IMR-90 (cell line): ENCODE measurements at regions not wholly inside any gene's neighbourhood (a gene's known extent, or its start where the extent isn't known, plus 50 kb on each side); places are given as distances from the start of the nearest gene placed in this dataset.

ENCODE experiments used
- ATAC-seq: fragments of 200-7000 bp; cut with Tn5 transposase; 2 replicates; pipeline ENCODE4 v1.9.1; 2020; ENCODE audit warnings: low read depth, mild to moderate bottlenecking, moderate library complexity
- BruUV-seq: library from RNA; stranded (reverse); fragments of 400-500 nt; replicated peaks from 2 replicates; lab custom pipeline; 2021; lab: Mats Ljungman, UMichigan
- CTCF ChIA-PET: fragments of 300-600 bp; formaldehyde crosslinking; extraction: SDS; loops from one replicate; lab custom pipeline; 2021; ENCODE audit warnings: antibody characterized with exemption; lab: Yijun Ruan, JAX
- POLR2A ChIA-PET: fragments of 300-600 bp; sonication (Branson Sonifier 250); formaldehyde crosslinking; loops from one replicate; lab custom pipeline; 2022; ENCODE audit warnings: antibody characterized with exemption; ENCODE audit not compliant: unreplicated experiment; lab: Charles Lee
- DNase-seq: peaks from one replicate; pipeline ENCODE4 v3.0.0; 2013
- H2AFZ ChIP-seq: replicated peaks from 2 replicates; pipeline ENCODE3; 2013; ENCODE audit warnings: low read length, mild to moderate bottlenecking; ENCODE audit not compliant: poor library complexity
- H2AK5ac ChIP-seq: 2 replicates; pipeline ENCODE4 v1.6.1; 2013; ENCODE audit warnings: low read depth, low read length, inconsistent platforms
- H2AK9ac ChIP-seq: replicated peaks from 2 replicates; pipeline ENCODE3; 2013; ENCODE audit warnings: mild to moderate bottlenecking, low read depth, low read length, moderate library complexity; ENCODE audit not compliant: poor library complexity
- H2BK120ac ChIP-seq: 2 replicates; pipeline ENCODE4 v1.6.1; 2013; ENCODE audit warnings: low read depth, low read length, inconsistent platforms
- H2BK15ac ChIP-seq: 3 replicates; pipeline ENCODE4 v1.6.1; 2013; ENCODE audit warnings: low read depth, low read length, inconsistent platforms
- H2BK20ac ChIP-seq: 2 replicates; pipeline ENCODE4 v1.6.1; 2013; ENCODE audit warnings: low read depth, mild to moderate bottlenecking, inconsistent platforms, low read length, moderate library complexity
- H2BK5ac ChIP-seq: 2 replicates; pipeline ENCODE4 v1.6.1; 2013; ENCODE audit warnings: mild to moderate bottlenecking, low read depth, low read length, inconsistent platforms; ENCODE audit not compliant: poor library complexity, severe bottlenecking
- H3K14ac ChIP-seq: replicated peaks from 2 replicates; pipeline ENCODE4 v1.6.1; 2013; ENCODE audit warnings: low read depth, low read length, inconsistent platforms
- H3K18ac ChIP-seq: 2 replicates; pipeline ENCODE4 v1.6.1; 2013; ENCODE audit warnings: low read depth, low read length, control low read depth
- H3K23ac ChIP-seq: 2 replicates; pipeline ENCODE4 v1.6.1; 2013; ENCODE audit warnings: low read depth, low read length, inconsistent platforms
- H3K27ac ChIP-seq: 2 replicates; pipeline ENCODE4 v1.5.1; 2013; ENCODE audit warnings: mild to moderate bottlenecking, control low read depth, low read length; ENCODE audit not compliant: insufficient read depth
- H3K27me3 ChIP-seq: 2 replicates; pipeline ENCODE4 v1.6.1; 2013; ENCODE audit warnings: low read length; ENCODE audit not compliant: control insufficient read depth, insufficient read depth
- H3K36me3 ChIP-seq: 2 replicates; pipeline ENCODE4 v1.6.1; 2013; ENCODE audit warnings: low read length, mixed read lengths; ENCODE audit not compliant: control insufficient read depth, insufficient read depth
- H3K4ac ChIP-seq: 2 replicates; pipeline ENCODE4 v1.6.1; 2013; ENCODE audit warnings: low read depth, low read length, inconsistent platforms
- H3K4me1 ChIP-seq: 2 replicates; pipeline ENCODE4 v1.6.1; 2013; ENCODE audit warnings: low read length, mixed read lengths; ENCODE audit not compliant: control insufficient read depth, insufficient read depth
- H3K4me2 ChIP-seq: 2 replicates; pipeline ENCODE4 v1.6.1; 2013; ENCODE audit warnings: low read depth, mild to moderate bottlenecking, control low read depth, low read length, moderate library complexity
- H3K4me3 ChIP-seq: 2 replicates; pipeline ENCODE4 v1.5.1; 2013; ENCODE audit warnings: low read depth, mild to moderate bottlenecking, control low read depth, low read length, moderate library complexity; ENCODE audit not compliant: insufficient read depth
- H3K56ac ChIP-seq: 2 replicates; pipeline ENCODE4 v1.6.1; 2013; ENCODE audit warnings: low read length, inconsistent platforms; ENCODE audit not compliant: insufficient read depth; ENCODE audit errors: extremely low read depth
- H3K79me1 ChIP-seq, 2 experiments: 2 replicates each; pipeline ENCODE4 v1.6.1; 2013; ENCODE audit warnings: low read length in 2 of 2, inconsistent platforms in 1 of 2, low read depth in 1 of 2
- H3K9ac ChIP-seq: 2 replicates; pipeline ENCODE4 v1.6.1; 2013; ENCODE audit warnings: low read depth, low read length, control low read depth
- H3K9me1 ChIP-seq: 2 replicates; pipeline ENCODE4 v1.6.1; 2013; ENCODE audit warnings: low read length, inconsistent platforms; ENCODE audit not compliant: insufficient read depth
- H3K9me3 ChIP-seq: 2 replicates; pipeline ENCODE4 v1.6.1; 2013; ENCODE audit warnings: low read length; ENCODE audit not compliant: control insufficient read depth, insufficient read depth
- H4K20me1 ChIP-seq: 2 replicates; pipeline ENCODE4 v1.6.1; 2013; ENCODE audit warnings: low read length, inconsistent platforms; ENCODE audit not compliant: insufficient read depth
- H4K5ac ChIP-seq: 2 replicates; pipeline ENCODE4 v1.6.1; 2013; ENCODE audit warnings: mild to moderate bottlenecking, low read depth, low read length, control low read depth
- H4K8ac ChIP-seq, 2 experiments: 2 replicates each; pipeline ENCODE4 v1.6.1; 2013; ENCODE audit warnings: low read depth in 2 of 2, low read length in 2 of 2, control low read depth in 1 of 2, inconsistent platforms in 1 of 2
- H4K91ac ChIP-seq: 2 replicates; pipeline ENCODE4 v1.6.1; 2013; ENCODE audit warnings: low read depth, low read length, inconsistent platforms; ENCODE audit not compliant: insufficient read depth
- BHLHE40 ChIP-seq: fragments of 150-350 bp; IDR thresholded peaks from 2 replicates; pipeline ENCODE4 v1.6.1; 2016; ENCODE audit warnings: mild to moderate bottlenecking, low read depth, low read length
- MAZ ChIP-seq: IDR thresholded peaks from 2 replicates; pipeline ENCODE4 v1.6.1; 2012; ENCODE audit warnings: low read depth, mild to moderate bottlenecking, low read length, improper control_type of control experiment, moderate library complexity, borderline replicate concordance
- SMC3 ChIP-seq: fragments of 150-350 bp; IDR thresholded peaks from 2 replicates; pipeline ENCODE4 v1.6.1; 2016; ENCODE audit warnings: low read depth, mild to moderate bottlenecking, antibody characterized with exemption, low read length, moderate library complexity
- USF2 ChIP-seq: fragments of 150-350 bp; IDR thresholded peaks from 2 replicates; pipeline ENCODE4 v1.6.1; 2017; ENCODE audit warnings: mild to moderate bottlenecking, antibody characterized with exemption, low read length, low read depth
- WGBS, 2 experiments: methylation state at CpG; one replicate each; pipeline versions ENCODE4 v1.1.5 to v1.1.7; 2013; ENCODE audit warnings: missing lambda C conversion rate in 2 of 2; ENCODE audit not compliant: insufficient read length in 1 of 2; ENCODE audit errors: extremely low coverage in 2 of 2; 5-methylcytosine and 5-hydroxymethylcytosine counted together
- dilution Hi-C: fragments of 300-500 bp; cut with HindIII; formaldehyde crosslinking; loops from one replicate; pipeline ENCODE4 v1.14.3; 2018; ENCODE audit warnings: low sequenced_read_pairs; ENCODE audit not compliant: unreplicated experiment
- in situ Hi-C: fragments of 300-500 bp; cut with MboI; formaldehyde crosslinking; loops from 3 replicates; pipeline ENCODE4 v1.14.3; 2019; ENCODE audit warnings: low sequenced_read_pairs, inconsistent platforms, mixed read lengths
- intact Hi-C: fragments of 100-400 bp; cut with micrococcal nuclease; formaldehyde crosslinking; loops from 2 replicates; pipeline ENCODE4 v1.10.0; 2022

DNA sequence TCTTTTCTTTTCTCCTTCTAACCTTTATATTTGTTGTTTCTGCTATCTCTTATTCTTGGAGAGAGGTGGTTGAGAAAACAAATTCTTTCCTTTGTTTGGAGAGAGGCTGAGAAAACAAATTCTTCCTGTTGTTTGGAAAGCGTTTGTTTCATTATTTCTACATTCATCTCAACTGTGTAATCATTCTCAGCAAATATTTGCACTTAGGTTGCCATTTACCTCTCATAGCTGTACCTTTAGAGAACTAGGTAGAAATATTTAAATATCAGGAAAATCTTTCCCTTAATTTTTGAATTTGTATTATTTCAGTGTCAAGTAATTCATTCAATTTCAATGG is 1824.4 kb upstream of the CDH9 start:
- Histone ChIP-seq H2AK9ac (no peak overlapping the region), H2AFZ (no peak overlapping the region), H3K23ac (no peak overlapping the region), H3K4me1 (no peaks in the 10 kb centered on the region), H2BK15ac (no peak overlapping the region), H3K79me1 (no peaks in the 10 kb centered on the region), H3K56ac (no peak overlapping the region), H2BK120ac (no peak overlapping the region), H3K14ac (no peak overlapping the region), H3K4me2 (no peak overlapping the region), H3K27me3 (no peaks in the 10 kb centered on the region), H4K91ac (no peak overlapping the region), H3K9me3 (peaks cover 5% of the 10 kb centered on the region), H4K8ac (no peak overlapping the region), H3K4ac (no peak overlapping the region), H3K9ac (no peak overlapping the region), H4K20me1 (no peaks in the 10 kb centered on the region), H3K18ac (no peak overlapping the region), H3K9me1 (no peaks in the 10 kb centered on the region), H2BK5ac (no peak overlapping the region), H3K27ac (no peak overlapping the region), H3K36me3 (no peaks in the 10 kb centered on the region), H3K4me3 (no peak overlapping the region), H2BK20ac (no peak overlapping the region), H4K5ac (no peak overlapping the region), H2AK5ac (no peak overlapping the region)
- CTCF ChIA-PET = interaction anchor here (0.9 kb wide), 1 partner anchor 10 kb away, joined by 3 read pairs; no protein-coding TSS in a partner anchor
- dilution Hi-C loops = no loop called here
- POLR2A ChIA-PET = no interaction called here
- BruUV-seq = no TSS peak
- WGBS, 2 experiments = no CpG with 5 or more reads among the region's 1 CpG
- no peak for TF ChIP-seq BHLHE40
- no peak for TF ChIP-seq USF2
- no peak for TF ChIP-seq SMC3
- no peak for TF ChIP-seq MAZ
- ATAC-seq = no peak
- in situ Hi-C loops = no loop called here
- intact Hi-C loops = no loop called here
- no peak for DNase-seq
